Tibial artery (tissue), 4 donors: ENCODE measurements at regions not wholly inside any gene's neighbourhood (a gene's known extent, or its start where the extent isn't known, plus 50 kb on each side); places are given as distances from the start of the nearest gene placed in this dataset.

Experiments
- DNase-seq, 2 donors: peaks; one replicate each; pipeline ENCODE4 v3.0.0-alpha.2; 2019
- H3K27ac ChIP-seq, 2 donors: fragments of 200-600 bp; sonication (generic) in 1 of 2; 1 replicate in 1 of 2; 2 replicates in 1 of 2; pipeline ENCODE4 v1.5.1; 2018 to 2019; ENCODE audit warnings: mild to moderate bottlenecking in 1 of 2
- H3K27me3 ChIP-seq, 2 donors: fragments of 200-600 bp; sonication (generic) in 1 of 2; one replicate each; pipeline versions ENCODE4 v1.5.1 to v1.6.0; 2016 to 2019
- H3K36me3 ChIP-seq, 3 donors: fragments of 200-600 bp; sonication (generic) in 2 of 3; one replicate each; pipeline ENCODE4 v1.5.1; 2016 to 2019; ENCODE audit warnings: mild to moderate bottlenecking in 2 of 3
- H3K4me1 ChIP-seq, 4 donors: fragments of 200-600 bp; sonication (generic) in 2 of 4; 1 replicate in 3 of 4; 2 replicates in 1 of 4; pipeline ENCODE4 v1.5.1; 2016 to 2019
- H3K4me3 ChIP-seq, 2 donors: fragments of 200-600 bp; sonication (generic) in 1 of 2; 1 replicate in 1 of 2; 2 replicates in 1 of 2; pipeline ENCODE4 v1.5.1; 2018 to 2019; ENCODE audit warnings: mild to moderate bottlenecking in 2 of 2
- H3K9me3 ChIP-seq, 3 donors: fragments of 200-600 bp; sonication (generic) in 1 of 3; one replicate each; pipeline ENCODE4 v1.5.1; 2016 to 2019
- CTCF ChIP-seq, 2 experiments: fragments of 200-600 bp in 1 of 2; fragments of 450-650 bp in 1 of 2; IDR thresholded peaks; one replicate each; pipeline ENCODE4 v1.5.1; 2017 to 2019; ENCODE audit warnings: antibody characterized with exemption in 2 of 2, mild to moderate bottlenecking in 1 of 2, moderate library complexity in 1 of 2
- intact Hi-C: fragments of 100-400 bp; cut with DNase I; formaldehyde crosslinking; loops from one replicate; pipeline ENCODE4 v1.15.0; 2023; ENCODE audit warnings: low total_unique reads

GRCh38 chr6:170085475-170086401 lies 205.1 kb downstream of the DLL1 start:
- no peak overlapping the region for H3K27ac ChIP-seq
- no peaks in the 10 kb centered on the region for H3K4me1 ChIP-seq
- no peaks in the 10 kb centered on the region for H3K36me3 ChIP-seq
- H3K4me3 ChIP-seq: no peak overlapping the region
- peak; percentile 5 to 50 for DNase-seq
- H3K27me3 ChIP-seq: peaks cover 0 to 10% of the 10 kb centered on the region in 2 donors
- H3K9me3 ChIP-seq: no peaks in the 10 kb centered on the region
- TF ChIP-seq CTCF (IDR thresholded peaks at IDR 0.05): no peak
- intact Hi-C loops: no loop called here

DNA sequence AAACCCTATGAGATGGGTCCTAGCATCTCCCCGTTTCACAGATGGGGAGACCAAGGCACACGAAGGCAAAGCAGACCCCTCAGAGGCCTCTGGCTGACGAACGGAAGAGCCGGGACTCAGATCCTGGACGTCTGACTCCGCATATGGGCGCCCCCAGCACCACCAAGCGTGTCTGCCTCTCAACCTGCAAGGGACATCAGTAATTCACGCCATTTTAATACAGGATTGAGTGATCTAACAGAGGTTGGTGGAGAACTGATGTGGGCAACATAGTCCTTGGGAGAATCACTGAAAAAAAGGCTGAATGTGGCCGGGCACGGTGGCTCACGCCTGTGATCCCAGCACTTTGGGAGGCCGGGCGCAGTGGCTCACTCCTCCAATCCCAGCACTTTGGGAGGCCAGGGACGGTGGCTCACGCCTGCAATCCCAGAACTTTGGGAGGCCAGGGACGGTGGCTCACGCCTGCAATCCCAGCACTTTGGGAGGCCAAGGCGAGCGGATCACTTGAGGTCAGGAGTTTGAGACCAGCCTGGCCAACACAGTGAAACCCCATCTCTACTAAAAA lies 206.6 kb downstream of the DLL1 start:
- DNase-seq: peak in 1 of 2 donors; percentile 44
- H3K9me3 ChIP-seq: no peaks in the 10 kb centered on the region
- H3K36me3 ChIP-seq: no peaks in the 10 kb centered on the region
- H3K4me1 ChIP-seq: no peaks in the 10 kb centered on the region
- peaks cover 0 to 15% of the 10 kb centered on the region in 2 donors for H3K27me3 ChIP-seq
- no peak overlapping the region for H3K4me3 ChIP-seq
- intact Hi-C loops: no loop called here
- no peak for TF ChIP-seq CTCF (IDR thresholded peaks at IDR 0.05)
- no peak overlapping the region for H3K27ac ChIP-seq

- no peaks in the 10 kb centered on the region for H3K9me3 ChIP-seq
- no peaks in the 10 kb centered on the region for H3K4me1 ChIP-seq
- intact Hi-C loops: no loop called here
- peaks cover 0 to 15% of the 10 kb centered on the region in 2 donors for H3K27me3 ChIP-seq
- no peak overlapping the region for H3K4me3 ChIP-seq
- H3K36me3 ChIP-seq: no peaks in the 10 kb centered on the region
- no peak overlapping the region for H3K27ac ChIP-seq
- peak in 1 of 2 donors; percentile 56 for DNase-seq
- no peak for TF ChIP-seq CTCF (IDR thresholded peaks at IDR 0.05)
These were observed 207.4 kb downstream of the DLL1 start for GRCh38 chr6:170083236-170084051.

- no peaks in the 10 kb centered on the region for H3K9me3 ChIP-seq
- DNase-seq: peak in 1 of 2 donors; percentile 25
- H3K4me3 ChIP-seq: no peak overlapping the region
- H3K4me1 ChIP-seq: no peaks in the 10 kb centered on the region
- H3K27ac ChIP-seq: no peak overlapping the region
- intact Hi-C loops: no loop called here
- no peak for TF ChIP-seq CTCF (IDR thresholded peaks at IDR 0.05)
- no peaks in the 10 kb centered on the region for H3K36me3 ChIP-seq
- H3K27me3 ChIP-seq: peaks cover 0 to 15% of the 10 kb centered on the region in 2 donors
These were observed 208.2 kb downstream of the DLL1 start for GRCh38 chr6:170082531-170083187.

- DNase-seq: no peak
- peaks cover 0 to 15% of the 10 kb centered on the region in 2 donors for H3K27me3 ChIP-seq
- H3K4me3 ChIP-seq: no peak overlapping the region
- no peaks in the 10 kb centered on the region for H3K9me3 ChIP-seq
- no peak for TF ChIP-seq CTCF (IDR thresholded peaks at IDR 0.05)
- H3K27ac ChIP-seq: no peak overlapping the region
- intact Hi-C loops: no loop called here
- no peaks in the 10 kb centered on the region for H3K36me3 ChIP-seq
- no peaks in the 10 kb centered on the region for H3K4me1 ChIP-seq
These were observed 208.8 kb downstream of the DLL1 start for GRCh38 chr6:170082067-170082466.
